ENCODE measurements at regions not wholly inside any gene's neighbourhood (a gene's known extent, or its start where the extent isn't known, plus 50 kb on each side); places are given as distances from the start of the nearest gene placed in this dataset.

DNA sequence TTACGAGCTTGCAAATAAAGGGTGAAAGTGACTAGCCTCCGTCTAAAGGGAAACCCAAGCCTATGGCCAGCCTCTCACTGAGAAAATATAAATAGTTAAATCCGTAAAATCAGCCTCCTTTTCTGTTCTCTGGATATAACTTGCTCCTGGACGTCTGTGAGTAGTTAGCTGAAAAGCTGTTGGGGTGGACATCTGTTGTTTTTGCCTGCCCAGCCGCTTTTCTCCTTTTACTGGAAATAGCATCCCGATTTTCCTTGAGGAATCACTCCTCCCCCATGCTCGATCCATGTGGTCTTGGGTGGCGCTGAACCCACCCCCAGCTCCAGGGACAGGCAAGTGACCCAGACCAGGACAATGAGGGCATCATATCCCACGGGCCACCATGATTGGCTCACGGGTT lies 291.5 kb upstream of the ZNF507 start (continued):
- no peak for TF ChIP-seq RAD21 (IDR thresholded peaks at IDR 0.05 in 1 of 2, conservative IDR thresholded peaks at IDR 0.05 in 1 of 2; ENCODE audit: low read depth in 2 of 2, low read length in 2 of 2)
- TF ChIP-seq CEBPB (IDR thresholded peaks at IDR 0.05; ENCODE audit: low read depth, low read length): no peak
- no peak for TF ChIP-seq HDAC2 (IDR thresholded peaks at IDR 0.05; ENCODE audit: borderline replicate concordance in 1 of 2, low read depth in 2 of 2, low read length in 2 of 2)
- no peak for TF ChIP-seq JUND (IDR thresholded peaks at IDR 0.05; ENCODE audit: low read length)
- TF ChIP-seq RNF2 (IDR thresholded peaks at IDR 0.05; ENCODE audit: borderline replicate concordance, low read depth, low read length, missing control alignments, poor library complexity, severe bottlenecking): no peak
- TF ChIP-seq CBX8 (IDR thresholded peaks at IDR 0.05; ENCODE audit: borderline replicate concordance, low read depth, low read length): no peak
